GM19035 (cell line): ENCODE measurements at regions not wholly inside any gene's neighbourhood (a gene's known extent, or its start where the extent isn't known, plus 50 kb on each side); places are given as distances from the start of the nearest gene placed in this dataset.

ENCODE experiments used
- ATAC-seq: cut with Tn5 transposase; IDR thresholded peaks from one replicate; pipeline ENCODE4 v1.9.1; 2021; ENCODE audit not compliant: unreplicated experiment

DNA sequence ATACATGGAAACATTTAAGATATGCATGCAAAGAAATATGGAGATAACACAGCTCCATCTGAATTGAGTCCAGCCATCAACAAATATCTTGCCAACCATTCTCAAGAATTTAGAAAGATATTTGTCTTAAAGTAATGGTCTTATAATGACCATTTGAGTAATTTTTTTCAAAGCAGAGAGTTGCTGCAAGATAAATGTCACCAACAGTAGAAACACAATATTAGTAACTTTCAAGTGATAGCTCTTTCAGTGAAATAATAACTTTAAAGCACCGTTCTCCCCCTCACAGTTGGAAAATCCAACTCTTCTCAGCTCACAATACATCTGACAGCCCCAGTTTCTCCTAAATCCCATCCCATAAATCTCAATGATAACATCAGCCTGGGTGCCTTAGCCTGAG, 481.0 kb upstream of the ADAMTS5 start:
- no peak for ATAC-seq

DNA sequence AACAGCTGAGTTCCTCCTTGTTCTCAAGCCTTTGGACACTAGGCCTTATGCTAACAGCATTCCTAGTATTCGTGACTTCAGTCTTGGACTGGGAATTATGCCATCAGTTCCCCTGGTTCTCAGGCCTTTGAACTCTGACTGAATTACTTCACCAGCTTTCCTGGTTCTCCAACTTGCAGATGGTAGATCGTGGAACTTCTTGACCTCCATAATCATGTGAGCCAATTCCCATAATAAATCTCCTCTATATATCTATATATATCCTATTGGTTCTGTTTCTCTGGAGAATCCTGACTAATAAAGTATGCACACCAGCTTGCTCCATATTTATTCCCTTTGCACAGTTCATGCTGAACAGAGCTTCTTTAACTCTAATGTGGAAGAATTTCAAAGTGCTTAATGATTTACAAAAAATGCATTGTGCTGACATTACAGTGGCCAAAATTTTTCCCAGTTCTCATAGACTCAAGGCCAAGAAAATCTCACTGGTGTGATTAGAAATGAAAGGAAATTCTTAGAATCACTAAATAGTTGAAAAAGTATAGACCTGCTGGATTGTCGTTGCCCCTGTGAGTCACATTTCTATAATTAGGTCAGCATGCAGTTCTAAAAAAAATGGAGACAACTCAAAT, 462.9 kb upstream of the ADAMTS5 start:
- ATAC-seq: no peak

DNA sequence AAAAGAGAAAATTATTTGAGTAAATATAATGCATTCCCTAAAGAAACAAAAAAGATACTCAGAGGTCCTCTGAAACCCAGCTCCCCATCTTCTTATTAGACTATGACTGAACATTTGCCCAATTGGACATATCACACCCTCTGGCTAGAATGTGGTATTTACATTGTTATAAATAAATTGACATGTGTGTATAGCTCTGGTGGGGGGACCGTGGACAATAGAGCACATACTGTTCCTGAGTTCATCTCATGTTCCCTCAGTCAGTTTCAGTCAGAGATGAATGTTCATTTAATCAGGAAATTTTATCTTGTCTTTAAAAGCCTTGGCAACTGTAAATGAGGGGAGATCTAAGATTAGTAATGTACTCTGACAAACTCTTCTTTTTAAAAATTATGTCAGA, 459.3 kb upstream of the ADAMTS5 start:
- ATAC-seq: no peak

DNA sequence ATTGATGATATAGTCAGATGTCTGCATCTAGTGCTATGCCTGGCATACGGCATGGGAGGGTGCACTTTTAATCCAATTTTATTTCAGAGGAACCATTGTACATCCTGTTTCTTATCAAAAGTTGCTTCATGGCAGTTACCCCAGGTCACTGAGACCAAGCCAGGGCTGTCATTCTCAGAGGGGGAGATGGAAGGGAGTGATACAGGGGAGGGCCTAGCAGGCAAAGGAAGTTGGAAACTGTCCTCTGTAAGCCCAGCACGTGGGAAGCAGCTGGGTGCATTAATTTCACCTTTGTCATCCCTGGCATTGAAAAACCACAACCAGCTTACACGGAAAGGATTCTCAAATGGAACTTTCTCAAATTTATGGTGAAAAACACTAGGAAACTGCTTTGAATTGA, 458.7 kb upstream of the ADAMTS5 start:
- no peak for ATAC-seq

DNA sequence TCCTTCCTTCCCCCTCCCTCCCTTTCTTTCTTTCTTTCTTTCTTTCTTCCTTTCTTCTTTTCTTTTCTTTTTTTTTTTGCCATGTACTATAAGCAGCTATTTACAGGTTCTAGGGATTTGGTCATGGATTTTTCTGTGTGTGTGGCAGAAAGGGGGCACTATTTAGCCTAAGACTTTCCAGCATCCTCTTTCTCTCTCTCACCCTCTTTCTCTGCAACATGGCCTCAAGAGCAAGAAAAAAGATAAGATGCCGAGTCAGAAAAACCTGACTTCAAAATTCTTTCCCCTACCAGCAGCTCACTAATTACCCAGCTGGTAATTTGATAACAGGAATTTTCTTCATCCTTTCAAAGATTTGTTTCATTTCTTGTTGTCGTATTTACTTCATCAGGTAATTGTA, 458.3 kb upstream of the ADAMTS5 start:
- no peak for ATAC-seq

DNA sequence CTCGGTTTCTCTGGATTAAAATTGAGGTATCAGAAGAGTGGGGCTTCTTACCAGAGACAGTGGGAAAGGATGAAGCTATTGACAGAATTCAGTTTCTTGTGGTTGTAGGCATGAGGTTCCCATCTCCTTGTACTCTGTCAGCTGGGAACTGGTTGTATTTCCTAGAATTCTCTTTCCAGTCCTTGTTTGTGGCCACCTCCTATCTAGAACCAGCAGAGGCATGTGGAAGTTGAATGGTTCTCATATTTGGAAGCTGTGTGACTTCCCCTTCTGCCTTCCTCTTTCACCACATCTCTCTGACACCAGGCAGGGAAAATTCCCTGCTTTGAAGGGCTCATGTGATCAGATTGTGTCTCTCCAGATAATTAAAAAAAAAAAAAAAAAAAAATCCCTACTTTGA, 457.7 kb upstream of the ADAMTS5 start:
- ATAC-seq: no peak

DNA sequence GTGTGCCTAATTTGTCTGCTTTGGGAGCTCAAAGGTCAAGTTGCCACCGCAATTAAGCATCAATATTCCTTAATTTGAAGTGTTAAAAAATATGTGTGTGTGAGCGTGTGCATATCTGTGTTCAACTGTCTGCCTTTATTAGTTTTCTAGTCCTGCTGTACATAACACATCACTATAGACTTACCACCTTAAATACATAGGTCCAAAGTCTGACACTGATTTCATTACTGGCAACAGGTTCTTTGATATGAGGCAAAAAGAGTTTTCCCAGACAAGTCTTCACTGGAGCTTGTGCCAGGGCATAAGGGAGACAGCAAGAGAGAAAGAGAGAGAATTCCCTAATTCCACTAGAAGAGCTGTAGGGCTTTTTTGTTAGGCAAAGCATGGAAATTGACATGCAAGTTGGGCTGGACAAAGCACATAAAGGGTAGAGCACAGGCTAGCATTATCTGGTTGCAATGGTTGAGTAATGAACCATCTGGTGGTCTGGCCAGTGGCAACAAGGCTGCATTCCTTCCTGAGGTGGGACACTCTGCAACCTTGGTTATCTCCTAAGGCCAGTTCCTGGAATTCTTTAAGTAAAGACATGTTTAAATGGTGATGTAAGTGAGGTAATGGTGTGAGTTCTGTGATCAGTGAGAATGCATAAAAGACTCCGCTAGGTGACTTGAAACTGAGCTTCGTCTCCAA, 457.2 kb upstream of the ADAMTS5 start:
- ATAC-seq: no peak

DNA sequence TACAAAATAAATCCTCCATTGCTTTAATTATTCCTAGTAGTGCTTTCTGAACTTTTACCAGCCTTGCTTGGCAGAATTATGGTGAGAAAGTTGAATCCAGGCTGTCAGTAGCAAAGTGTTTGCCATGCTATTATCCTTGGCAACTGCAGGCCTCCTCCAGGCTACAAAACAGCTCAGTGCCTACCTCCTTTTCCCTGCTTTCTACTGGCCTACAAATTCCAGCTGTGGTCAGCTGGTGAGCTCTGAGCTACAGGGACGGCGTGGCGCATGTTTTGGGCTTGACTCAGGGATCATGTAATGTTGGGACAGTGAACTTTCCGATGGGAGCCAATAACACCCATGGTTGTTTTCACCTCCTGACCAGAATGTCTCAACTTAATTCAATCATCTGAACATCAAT, 456.1 kb upstream of the ADAMTS5 start:
- no peak for ATAC-seq

DNA sequence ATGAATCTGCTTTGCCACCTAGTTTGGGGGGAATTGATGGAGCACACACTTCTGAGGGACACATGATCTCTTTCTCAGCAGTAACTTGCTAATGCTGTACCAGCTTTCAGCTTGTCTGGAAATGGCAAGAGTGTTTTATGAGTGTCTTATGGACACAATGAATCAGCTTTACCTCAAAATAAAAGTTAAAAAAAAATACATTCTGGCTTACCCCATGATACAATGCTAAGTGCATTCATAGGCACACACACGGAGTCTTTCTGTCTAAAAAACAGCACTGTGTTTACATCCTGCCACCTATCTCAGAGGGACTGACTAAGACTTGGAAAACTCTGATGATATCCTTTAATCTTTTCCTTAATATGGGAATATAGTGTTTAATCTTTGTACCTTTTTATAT, 455.5 kb upstream of the ADAMTS5 start:
- no peak for ATAC-seq

DNA sequence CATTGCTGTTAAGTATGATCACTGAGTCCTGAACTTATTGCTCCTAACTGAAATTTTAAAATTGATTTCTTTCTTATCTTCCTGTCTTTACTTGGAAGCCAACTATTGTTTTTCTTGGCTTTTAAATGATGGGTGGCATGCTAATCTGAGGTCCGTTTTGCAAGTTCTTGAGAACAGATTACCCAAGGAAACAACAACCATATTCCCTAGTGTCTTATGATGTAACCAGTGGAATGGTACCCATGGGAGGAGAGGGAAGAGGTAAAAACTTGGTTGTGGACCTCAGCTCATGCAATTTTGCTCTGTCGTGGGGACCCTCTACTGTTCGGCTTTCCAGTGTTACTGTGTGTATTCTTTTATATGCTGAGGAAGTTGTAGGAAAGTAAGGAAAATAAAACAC, 454.8 kb upstream of the ADAMTS5 start:
- no peak for ATAC-seq

DNA sequence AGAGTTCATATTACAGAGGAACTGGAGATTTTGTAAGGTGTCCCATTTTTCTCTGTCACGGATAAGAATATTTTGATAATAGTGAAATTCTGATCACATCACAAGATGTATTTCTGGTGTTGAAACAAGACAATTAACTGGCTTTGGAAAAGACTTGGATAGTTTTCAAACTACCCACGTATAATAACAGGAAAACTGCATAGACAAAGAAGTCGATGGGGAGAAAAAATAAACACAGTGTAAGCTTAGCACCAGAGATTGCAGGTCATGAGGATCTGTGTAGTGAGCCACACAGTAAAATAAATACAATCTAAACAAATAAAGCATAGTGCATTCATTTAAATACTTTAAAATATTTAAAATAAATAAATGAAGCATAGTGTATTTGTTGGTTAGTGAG, 452.3 kb upstream of the ADAMTS5 start:
- ATAC-seq: no peak

DNA sequence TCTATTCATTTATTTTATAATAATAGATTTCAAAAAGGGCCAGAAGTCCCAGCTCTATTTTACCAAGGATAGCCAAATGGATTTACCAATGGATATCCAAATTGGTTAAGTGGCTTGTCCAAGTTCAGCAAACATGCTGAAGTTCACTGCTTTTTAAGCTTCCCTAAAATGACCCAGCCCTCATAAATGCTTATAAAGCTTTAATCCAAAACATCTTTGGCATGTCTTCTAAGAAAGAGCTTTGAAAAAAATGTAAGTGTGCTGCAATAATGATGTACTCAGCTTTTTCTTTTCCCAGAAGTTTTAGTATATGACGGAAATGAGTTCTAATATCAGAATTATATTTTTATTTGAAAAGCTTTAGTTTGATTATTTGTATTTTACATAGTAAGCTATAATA, 451.5 kb upstream of the ADAMTS5 start:
- ATAC-seq: no peak

DNA sequence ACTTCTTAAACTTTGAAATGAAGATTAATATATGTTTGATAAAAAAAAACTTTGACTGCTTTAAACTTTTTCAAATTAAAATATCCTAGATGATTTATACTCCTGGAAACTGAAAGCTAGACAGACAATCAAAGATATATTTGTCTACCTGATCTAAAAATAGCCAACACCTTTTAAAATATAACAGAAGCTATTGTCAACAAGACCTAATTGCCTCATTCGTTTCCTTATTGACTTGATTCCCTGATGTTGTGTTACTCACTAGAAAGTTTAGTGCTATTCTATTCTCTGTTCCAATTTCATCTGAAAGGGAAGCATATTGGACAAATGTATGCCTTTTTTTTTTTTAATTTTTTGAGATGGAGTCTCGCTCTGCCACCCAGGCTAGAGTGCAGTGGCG, 445.6 kb upstream of the ADAMTS5 start:
- ATAC-seq: no peak

DNA sequence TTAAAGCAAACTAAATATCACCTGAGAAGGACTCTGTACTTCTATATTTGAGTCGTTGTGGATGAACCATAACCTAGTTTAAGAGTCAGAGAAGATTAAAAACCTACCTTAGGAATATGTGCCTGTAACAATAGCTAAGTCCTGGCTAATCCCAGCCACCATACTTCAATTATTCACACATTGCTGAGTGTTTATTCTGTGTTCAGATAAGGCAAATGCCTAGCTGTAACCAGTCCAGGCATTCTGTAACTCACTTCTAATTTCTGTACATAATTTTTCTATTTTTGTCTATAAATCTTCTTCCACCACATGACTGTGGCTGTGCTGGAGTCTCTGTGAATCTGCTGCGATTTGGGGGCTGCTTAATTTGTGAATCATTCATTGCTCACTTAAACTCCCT, 441.9 kb upstream of the ADAMTS5 start:
- ATAC-seq: no peak

DNA sequence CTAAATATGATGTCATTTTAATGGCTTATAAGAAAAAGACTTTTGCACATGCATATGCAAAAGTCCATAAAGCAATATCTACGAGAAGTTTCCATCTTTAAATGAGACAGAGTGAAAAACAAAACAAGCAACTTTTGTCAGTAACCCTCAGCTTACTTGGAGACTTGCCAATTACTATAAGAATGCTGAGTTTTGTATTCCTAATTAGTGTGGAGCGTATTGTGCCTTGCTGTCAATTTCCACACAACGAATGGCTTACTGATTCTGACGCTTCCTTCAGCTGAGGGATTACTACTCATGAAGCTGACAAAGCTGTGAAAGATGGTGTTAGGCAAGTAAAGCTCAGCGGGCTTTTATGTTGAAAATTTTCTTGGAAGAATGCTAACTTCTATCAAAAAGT, 440.4 kb upstream of the ADAMTS5 start:
- ATAC-seq: no peak

DNA sequence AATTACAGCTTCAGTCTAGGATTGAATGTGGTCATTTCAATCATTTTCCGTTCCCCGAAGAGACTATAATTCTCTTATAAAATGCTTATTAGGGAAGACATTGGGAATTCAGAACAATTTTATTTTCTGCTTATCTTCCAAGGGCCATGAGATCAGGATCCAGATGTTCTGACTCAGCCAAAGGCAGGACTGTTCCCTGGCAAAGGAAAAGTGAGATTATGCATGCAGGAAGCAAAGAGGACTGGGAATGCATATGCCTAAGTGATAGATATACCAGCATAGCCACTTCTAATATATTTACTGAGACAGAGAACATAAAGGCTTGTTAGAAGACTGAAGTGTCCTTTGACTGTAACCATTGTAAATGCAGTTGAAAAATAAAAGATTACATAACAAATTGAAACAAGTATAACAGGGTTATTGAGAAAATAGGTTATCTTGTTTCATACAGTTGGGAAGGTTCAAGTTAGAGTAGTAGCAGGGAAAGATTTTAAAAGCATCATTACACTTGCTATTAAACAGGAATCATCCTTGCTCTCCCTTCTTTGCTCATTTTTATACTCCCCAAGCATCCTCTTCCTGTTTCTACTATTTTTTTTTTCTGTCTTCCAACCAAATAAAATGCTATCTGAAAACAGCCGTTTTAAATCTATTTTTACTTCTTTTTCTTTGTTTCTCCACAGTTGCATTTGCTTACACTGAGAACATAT, 439.6 kb upstream of the ADAMTS5 start:
- no peak for ATAC-seq

DNA sequence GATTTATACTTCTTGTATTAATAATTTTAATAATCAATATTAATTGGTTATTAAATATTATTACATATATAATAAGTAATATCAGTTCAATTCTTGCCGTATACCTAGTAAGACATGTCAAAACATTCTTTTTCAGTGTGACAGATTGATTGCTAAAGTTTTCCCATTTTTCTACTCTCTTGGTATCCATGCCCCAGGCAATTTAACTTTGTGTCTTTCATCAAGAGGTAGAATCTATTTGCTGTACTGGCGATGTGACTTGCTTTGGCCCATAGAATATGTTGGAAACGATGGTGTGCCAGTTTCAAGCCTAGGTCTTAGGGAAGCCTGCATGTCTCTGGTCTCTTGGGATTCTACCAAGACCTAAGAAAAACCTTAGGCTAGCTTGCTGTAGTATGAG, 436.1 kb upstream of the ADAMTS5 start:
- no peak for ATAC-seq

DNA sequence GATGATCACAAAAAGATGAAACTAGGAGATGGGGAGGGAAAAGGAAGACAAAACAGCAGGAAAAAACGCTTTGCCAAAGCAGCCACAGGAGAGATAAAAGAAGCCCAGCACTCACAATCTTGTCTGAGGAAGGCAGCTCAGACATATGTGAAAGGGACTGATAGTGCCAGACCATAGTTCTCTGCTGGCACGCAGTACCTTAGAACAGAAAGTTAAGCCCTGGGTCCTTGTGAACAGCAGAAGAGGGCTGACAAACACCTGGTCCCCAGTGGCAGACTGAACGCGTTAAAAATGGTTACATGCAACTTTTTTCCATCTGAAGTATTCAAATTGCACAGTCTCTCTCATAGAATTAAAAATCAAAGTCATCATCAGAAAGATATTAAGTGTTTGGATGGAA, 433.2 kb upstream of the ADAMTS5 start:
- ATAC-seq: no peak

DNA sequence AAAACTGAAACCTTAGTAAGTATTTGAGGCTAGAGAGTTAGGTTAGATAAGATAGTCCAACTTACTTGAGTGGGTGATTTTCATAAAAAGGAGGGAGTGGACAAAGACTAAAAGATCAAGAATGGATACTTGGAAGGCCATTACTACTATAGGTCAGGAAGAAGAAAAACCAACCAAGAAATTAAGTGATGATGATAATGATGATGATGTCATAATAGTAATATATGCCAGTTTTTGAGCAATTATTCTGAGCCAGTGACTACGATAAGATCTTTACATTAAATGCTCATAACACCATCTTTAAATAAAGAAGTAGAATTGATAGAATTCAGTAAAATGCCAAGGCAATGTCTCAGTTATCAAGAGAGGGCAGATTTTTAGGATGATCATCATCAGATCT, 430.7 kb upstream of the ADAMTS5 start:
- ATAC-seq: no peak

DNA sequence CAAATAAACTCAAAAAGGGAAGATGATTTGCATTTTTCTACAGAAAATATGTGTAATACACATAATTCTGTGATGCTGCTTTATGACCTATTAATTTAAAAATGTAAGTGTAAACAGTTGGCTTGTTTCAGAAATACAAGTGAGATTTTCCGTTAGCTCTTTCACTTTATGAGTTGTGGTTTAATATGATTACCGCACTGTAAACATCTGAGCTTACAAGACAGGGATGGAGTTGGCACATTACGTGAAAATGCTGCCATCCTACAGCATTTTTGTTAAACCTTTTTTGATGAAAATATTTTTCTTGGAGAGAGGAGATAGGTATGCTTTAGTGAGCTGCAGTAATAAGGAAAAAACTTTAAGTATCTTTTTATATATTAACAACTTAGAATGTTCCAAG, 426.8 kb upstream of the ADAMTS5 start:
- no peak for ATAC-seq

DNA sequence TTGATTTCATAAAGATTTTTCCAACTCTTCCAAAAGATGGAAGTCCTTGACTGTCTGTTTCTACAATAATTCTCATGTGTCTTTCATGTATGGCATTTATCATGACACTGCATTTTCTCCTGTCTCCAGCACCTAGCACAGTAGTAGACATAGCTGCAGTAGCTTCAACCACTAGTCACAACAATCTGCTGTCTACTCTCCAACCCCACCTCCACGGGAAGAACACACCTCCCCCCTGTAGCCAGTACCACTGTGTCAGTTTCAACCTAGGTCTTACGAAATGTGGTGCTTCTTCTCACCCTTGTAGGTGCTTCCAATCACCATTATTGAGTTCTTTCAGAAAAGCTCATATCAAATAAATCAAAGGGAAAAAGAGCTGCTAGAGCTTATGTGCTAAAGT, 425.1 kb upstream of the ADAMTS5 start:
- ATAC-seq: no peak

DNA sequence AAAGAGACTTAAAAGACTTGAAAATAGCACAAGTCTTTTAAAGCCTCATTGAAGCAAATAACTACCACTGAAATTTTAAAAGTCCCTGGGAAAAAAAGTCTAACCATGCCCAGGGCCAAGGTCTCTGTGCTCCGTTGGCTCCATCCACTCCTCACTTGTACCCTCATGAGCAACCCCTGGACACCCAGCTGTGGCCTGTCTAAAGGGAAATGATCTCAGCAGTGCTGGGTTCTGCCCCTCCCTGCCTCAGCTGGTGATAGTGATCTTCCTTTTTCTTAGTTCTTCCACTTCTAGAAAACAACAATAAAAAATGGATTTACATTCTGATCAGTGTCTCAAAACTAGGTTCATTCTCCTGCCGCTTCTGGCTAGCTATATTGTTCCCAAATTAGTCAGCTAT, 423.5 kb upstream of the ADAMTS5 start:
- no peak for ATAC-seq

DNA sequence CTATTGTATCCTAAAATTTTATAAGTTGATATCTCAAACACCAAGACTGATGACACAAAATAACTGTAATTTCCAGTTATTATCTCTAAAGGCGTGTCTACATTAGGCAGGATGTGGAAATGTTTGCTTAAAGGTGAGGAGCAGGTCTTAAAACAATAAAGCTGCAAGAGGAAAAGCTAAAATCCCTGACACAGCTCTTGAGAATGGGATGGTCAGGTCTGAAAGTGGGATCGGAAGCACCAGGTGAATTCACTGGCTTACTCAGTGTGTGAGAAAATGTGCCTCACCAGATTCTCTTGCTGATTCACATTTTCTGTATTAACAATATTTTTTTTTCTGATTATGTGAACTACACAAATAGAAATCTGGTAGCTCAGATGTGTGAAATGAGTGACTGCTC, 421.9 kb upstream of the ADAMTS5 start:
- no peak for ATAC-seq
